ENCODE measurements at regions not wholly inside any gene's neighbourhood (a gene's known extent, or its start where the extent isn't known, plus 50 kb on each side); places are given as distances from the start of the nearest gene placed in this dataset.

DNA sequence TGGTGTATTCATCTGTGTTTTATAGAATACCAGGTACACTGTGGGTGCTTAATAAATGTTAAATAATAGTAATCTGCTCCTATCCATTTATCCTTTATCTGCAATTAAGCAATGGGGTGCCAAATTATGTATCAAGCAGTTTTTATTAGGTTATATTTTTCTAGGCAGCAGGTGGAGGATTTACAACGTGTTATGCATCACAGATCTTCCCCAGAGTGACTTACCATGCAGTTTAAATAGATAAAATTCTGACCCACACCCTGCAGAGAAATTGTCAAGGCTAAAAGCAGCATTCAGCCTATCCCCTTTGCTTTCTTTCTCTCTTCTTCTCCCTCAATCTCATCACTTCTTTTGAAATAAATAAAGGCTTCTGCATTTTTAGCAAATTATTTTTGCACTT is 306.4 kb downstream of the CXXC4 start:
- TF ChIP-seq, protein P1, sequence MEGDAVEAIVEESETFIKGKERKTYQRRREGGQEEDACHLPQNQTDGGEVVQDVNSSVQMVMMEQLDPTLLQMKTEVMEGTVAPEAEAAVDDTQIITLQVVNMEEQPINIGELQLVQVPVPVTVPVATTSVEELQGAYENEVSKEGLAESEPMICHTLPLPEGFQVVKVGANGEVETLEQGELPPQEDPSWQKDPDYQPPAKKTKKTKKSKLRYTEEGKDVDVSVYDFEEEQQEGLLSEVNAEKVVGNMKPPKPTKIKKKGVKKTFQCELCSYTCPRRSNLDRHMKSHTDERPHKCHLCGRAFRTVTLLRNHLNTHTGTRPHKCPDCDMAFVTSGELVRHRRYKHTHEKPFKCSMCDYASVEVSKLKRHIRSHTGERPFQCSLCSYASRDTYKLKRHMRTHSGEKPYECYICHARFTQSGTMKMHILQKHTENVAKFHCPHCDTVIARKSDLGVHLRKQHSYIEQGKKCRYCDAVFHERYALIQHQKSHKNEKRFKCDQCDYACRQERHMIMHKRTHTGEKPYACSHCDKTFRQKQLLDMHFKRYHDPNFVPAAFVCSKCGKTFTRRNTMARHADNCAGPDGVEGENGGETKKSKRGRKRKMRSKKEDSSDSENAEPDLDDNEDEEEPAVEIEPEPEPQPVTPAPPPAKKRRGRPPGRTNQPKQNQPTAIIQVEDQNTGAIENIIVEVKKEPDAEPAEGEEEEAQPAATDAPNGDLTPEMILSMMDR (conservative IDR thresholded peaks at IDR 0.05; ENCODE audit: low read length): no peak
- TF ChIP-seq EZH2phosphoT487 (IDR thresholded peaks at IDR 0.05; ENCODE audit: borderline replicate concordance, low read depth, low read length): no peak

Measured in OCI-LY7 (cell line).